Endodermal cell (in vitro differentiated cells): ENCODE measurements at regions not wholly inside any gene's neighbourhood (a gene's known extent, or its start where the extent isn't known, plus 50 kb on each side); places are given as distances from the start of the nearest gene placed in this dataset.
"Not testable (repeated sequence)": the region's sequence is repeated elsewhere in the genome, so short reads cannot be mapped to it uniquely, and the experiment has no call there.

Experiments
- DNase-seq: peaks from one replicate; pipeline ENCODE4 v3.0.0-alpha.2; 2017
- H3K27ac ChIP-seq: 2 replicates; pipeline ENCODE4 v1.5.1; 2013; ENCODE audit warnings: mild to moderate bottlenecking, low read depth, low read length, moderate library complexity
- H3K27me3 ChIP-seq: 2 replicates; pipeline ENCODE4 v1.6.1; 2013; ENCODE audit warnings: mild to moderate bottlenecking, low read length, moderate library complexity; ENCODE audit not compliant: insufficient read depth, control insufficient read depth, poor library complexity, severe bottlenecking
- H3K36me3 ChIP-seq: 2 replicates; pipeline ENCODE4 v1.7.0; 2013; ENCODE audit warnings: mild to moderate bottlenecking, low read length, moderate library complexity; ENCODE audit not compliant: control insufficient read depth, insufficient read depth
- H3K4me1 ChIP-seq: one replicate; pipeline ENCODE4 v1.7.0; 2013; ENCODE audit warnings: low read length; ENCODE audit not compliant: control insufficient read depth, insufficient read depth
- H3K4me3 ChIP-seq: 2 replicates; pipeline ENCODE4 v1.5.1; 2013; ENCODE audit warnings: mild to moderate bottlenecking, low read length, moderate library complexity
- H3K9ac ChIP-seq: 2 replicates; pipeline ENCODE4 v1.6.1; 2013; ENCODE audit warnings: mild to moderate bottlenecking, low read length, moderate library complexity; ENCODE audit not compliant: poor library complexity, severe bottlenecking; ENCODE audit errors: extremely low read depth
- H3K9me3 ChIP-seq: 2 replicates; pipeline ENCODE4 v1.6.1; 2013; ENCODE audit warnings: mild to moderate bottlenecking, low read length, moderate library complexity; ENCODE audit not compliant: control insufficient read depth
- H3K27ac Mint-ChIP-seq: 2 replicates; pipeline ENCODE4 v1.8.0; 2020; ENCODE audit warnings: mixed read lengths
- H3K27me3 Mint-ChIP-seq: 2 replicates; pipeline ENCODE4 v1.8.0; 2021; ENCODE audit warnings: mild to moderate bottlenecking, mixed read lengths; ENCODE audit not compliant: insufficient read depth
- H3K36me3 Mint-ChIP-seq: 2 replicates; pipeline ENCODE4 v1.8.0; 2020; ENCODE audit warnings: low read depth, mixed read lengths
- H3K4me1 Mint-ChIP-seq: 2 replicates; pipeline ENCODE4 v1.8.0; 2020; ENCODE audit warnings: mixed read lengths
- H3K4me3 Mint-ChIP-seq: 2 replicates; pipeline ENCODE4 v1.8.0; 2020; ENCODE audit warnings: mild to moderate bottlenecking, moderate library complexity, mixed read lengths
- H3K9me3 Mint-ChIP-seq: 2 replicates; pipeline ENCODE4 v1.8.0; 2020; ENCODE audit warnings: mild to moderate bottlenecking, mixed read lengths
- CTCF ChIP-seq: fragments of 200-600 bp; sonication (generic); conservative IDR thresholded peaks from 2 replicates; pipeline ENCODE4 v1.5.0; 2021; ENCODE audit warnings: antibody characterized with exemption, mild to moderate bottlenecking
- WGBS, 2 experiments: methylation state at CpG; one replicate each; pipeline versions ENCODE4 v1.1.5 to v1.1.7; 2013; ENCODE audit warnings: missing lambda C conversion rate in 2 of 2, mixed read lengths in 1 of 2; ENCODE audit not compliant: insufficient coverage in 1 of 2, insufficient read length in 1 of 2; 5-methylcytosine and 5-hydroxymethylcytosine counted together

GRCh38 chr3:95565502-95565901 lies 1248.9 kb upstream of the EPHA6 start:
- Mint-ChIP-seq H3K4me3 (no peak overlapping the region), H3K27ac (no peak overlapping the region), H3K4me1 (peaks cover 3% of the 10 kb centered on the region), H3K27me3 (no peaks in the 10 kb centered on the region), H3K9me3 (no peaks in the 10 kb centered on the region), H3K36me3 (no peaks in the 10 kb centered on the region)
- Histone ChIP-seq H3K4me1 (no peaks in the 10 kb centered on the region), H3K27ac (no peak overlapping the region), H3K36me3 (no peaks in the 10 kb centered on the region), H3K27me3 (no peaks in the 10 kb centered on the region), H3K9ac (no peak overlapping the region), H3K9me3 (peaks cover 9% of the 10 kb centered on the region), H3K4me3 (no peak overlapping the region)
- WGBS, 2 experiments = no CpG with 5 or more reads among the region's 1 CpG
- no peak for TF ChIP-seq CTCF
- no peak for DNase-seq

GRCh38 chr3:95567346-95567745 lies 1247.0 kb upstream of the EPHA6 start:
- H3K4me1 Mint-ChIP-seq = peaks cover 3% of the 10 kb centered on the region
- H3K36me3 ChIP-seq = no peaks in the 10 kb centered on the region
- H3K27me3 ChIP-seq = no peaks in the 10 kb centered on the region
- DNase-seq = peak; percentile 49
- no peaks in the 10 kb centered on the region for H3K4me1 ChIP-seq
- no peak overlapping the region for H3K27ac Mint-ChIP-seq
- no peaks in the 10 kb centered on the region for H3K36me3 Mint-ChIP-seq
- H3K4me3 Mint-ChIP-seq = no peak overlapping the region
- H3K9ac ChIP-seq = no peak overlapping the region
- no peak overlapping the region for H3K27ac ChIP-seq
- H3K9me3 ChIP-seq = peaks cover 9% of the 10 kb centered on the region
- WGBS, 2 experiments = 62 to 100% methylated on average over 2 to 3 of the region's 3 CpGs
- no peaks in the 10 kb centered on the region for H3K9me3 Mint-ChIP-seq
- no peaks in the 10 kb centered on the region for H3K27me3 Mint-ChIP-seq
- H3K4me3 ChIP-seq = no peak overlapping the region
- no peak for TF ChIP-seq CTCF

GRCh38 chr3:95586754-95587153 lies 1227.6 kb upstream of the EPHA6 start:
- Mint-ChIP-seq H3K36me3 (no peaks in the 10 kb centered on the region), H3K9me3 (peaks cover 8% of the 10 kb centered on the region), H3K27ac (no peak overlapping the region), H3K4me3 (no peak overlapping the region), H3K4me1 (no peaks in the 10 kb centered on the region), H3K27me3 (no peaks in the 10 kb centered on the region)
- H3K4me3 ChIP-seq = no peak overlapping the region
- H3K9me3 ChIP-seq = no peaks in the 10 kb centered on the region
- H3K36me3 ChIP-seq = no peaks in the 10 kb centered on the region
- no peaks in the 10 kb centered on the region for H3K4me1 ChIP-seq
- H3K27me3 ChIP-seq = no peaks in the 10 kb centered on the region
- no peak for TF ChIP-seq CTCF
- DNase-seq = no peak
- WGBS, 2 experiments = 97 to 100% methylated on average over 2 of the region's 2 CpGs
- no peak overlapping the region for H3K9ac ChIP-seq
- H3K27ac ChIP-seq = no peak overlapping the region

GRCh38 chr3:95587641-95588040 lies 1226.8 kb upstream of the EPHA6 start:
- H3K4me1 Mint-ChIP-seq, H3K27me3 Mint-ChIP-seq: not testable (repeated sequence)

More at GRCh38 chr3:95587641-95588040, 1226.8 kb upstream of the EPHA6 start:
- not testable (repeated sequence) for H3K36me3 Mint-ChIP-seq, H3K9me3 ChIP-seq, H3K9me3 Mint-ChIP-seq, H3K4me1 ChIP-seq, H3K9ac ChIP-seq, DNase-seq, H3K4me3 Mint-ChIP-seq, H3K36me3 ChIP-seq, H3K4me3 ChIP-seq, H3K27ac ChIP-seq, H3K27me3 ChIP-seq, H3K27ac Mint-ChIP-seq
- 95% methylated on average over 8 of the region's 8 CpGs; no CpG with 5 or more reads in 1 of the 2 experiments for WGBS, 2 experiments
